GM21737 (cell line): ENCODE measurements at regions not wholly inside any gene's neighbourhood (a gene's known extent, or its start where the extent isn't known, plus 50 kb on each side); places are given as distances from the start of the nearest gene placed in this dataset.
"Not testable (repeated sequence)": the region's sequence is repeated elsewhere in the genome, so short reads cannot be mapped to it uniquely, and the experiment has no call there.

Source experiments
- ATAC-seq: cut with Tn5 transposase; IDR thresholded peaks from one replicate; pipeline ENCODE4 v1.9.1; 2021; ENCODE audit warnings: mild to moderate bottlenecking, moderate library complexity; ENCODE audit not compliant: unreplicated experiment

GRCh38 chr5:158039911-158040347, 181.0 kb upstream of the CLINT1 start:
- peak; percentile 81 for ATAC-seq

- peak; percentile 27 for ATAC-seq
Measured at GRCh38 chr5:158039441-158039840, 180.5 kb upstream of the CLINT1 start.

- not testable (repeated sequence) for ATAC-seq
Measured at GRCh38 chr5:158036983-158037595, 178.1 kb upstream of the CLINT1 start.

GRCh38 chr5:158034586-158034985, 175.6 kb upstream of the CLINT1 start:
- ATAC-seq: not testable (repeated sequence)

GRCh38 chr5:158033724-158034123, 174.8 kb upstream of the CLINT1 start:
- no peak for ATAC-seq

- ATAC-seq: no peak
Measured at GRCh38 chr5:158033076-158033475, 174.1 kb upstream of the CLINT1 start.

GRCh38 chr5:158032246-158032645, 173.3 kb upstream of the CLINT1 start:
- ATAC-seq: no peak

- no peak for ATAC-seq
Measured at GRCh38 chr5:158027806-158028775, 169.1 kb upstream of the CLINT1 start.

GRCh38 chr5:158026304-158027031, 167.5 kb upstream of the CLINT1 start:
- ATAC-seq: no peak

- no peak for ATAC-seq
Measured at GRCh38 chr5:158023266-158023665, 164.3 kb upstream of the CLINT1 start.

GRCh38 chr5:158022837-158023236, 163.9 kb upstream of the CLINT1 start:
- ATAC-seq: no peak

- ATAC-seq: no peak
Measured at GRCh38 chr5:158022393-158022792, 163.4 kb upstream of the CLINT1 start.

- ATAC-seq: no peak
Measured at GRCh38 chr5:158020555-158021418, 161.8 kb upstream of the CLINT1 start.

GRCh38 chr5:158017469-158017868, 158.5 kb upstream of the CLINT1 start:
- ATAC-seq: no peak

- no peak for ATAC-seq
Measured at GRCh38 chr5:158014372-158014771, 155.4 kb upstream of the CLINT1 start.

GRCh38 chr5:158013939-158014338, 155.0 kb upstream of the CLINT1 start:
- ATAC-seq: no peak

GRCh38 chr5:158013303-158013702, 154.4 kb upstream of the CLINT1 start:
- ATAC-seq: no peak

- ATAC-seq: no peak
Measured at GRCh38 chr5:158011422-158011821, 152.5 kb upstream of the CLINT1 start.

GRCh38 chr5:158010831-158011230, 151.9 kb upstream of the CLINT1 start:
- no peak for ATAC-seq

GRCh38 chr5:158007336-158007735, 148.4 kb upstream of the CLINT1 start:
- ATAC-seq: no peak
